GM23338 (cell line): ENCODE measurements at regions not wholly inside any gene's neighbourhood (a gene's known extent, or its start where the extent isn't known, plus 50 kb on each side); places are given as distances from the start of the nearest gene placed in this dataset.

Source experiments
- CREB1 ChIP-seq: fragments of 250-450 bp; sonication (Bioruptor Pico); IDR thresholded peaks from 2 replicates; pipeline ENCODE4 v1.5.0; 2020; ENCODE audit warnings: low read depth, mild to moderate bottlenecking, moderate library complexity
- CTCF ChIP-seq, 2 experiments: fragments of 200-600 bp in 1 of 2; sonication (generic) in 1 of 2; conservative IDR thresholded peaks; 2 replicates each; pipeline versions ENCODE4 v1.5.1 to v1.6.1; 2016 to 2017; ENCODE audit warnings: antibody characterized with exemption in 2 of 2, low read depth in 2 of 2, mild to moderate bottlenecking in 2 of 2, moderate library complexity in 1 of 2
- EZH2 ChIP-seq: fragments of 200-600 bp; sonication (generic); IDR thresholded peaks from one replicate; pipeline ENCODE4 v1.8.0; 2017; ENCODE audit warnings: antibody characterized with exemption, mild to moderate bottlenecking, low read depth; ENCODE audit not compliant: unreplicated experiment
- EZH2phosphoT487 ChIP-seq: fragments of 200-600 bp; sonication (generic); IDR thresholded peaks from one replicate; pipeline ENCODE4 v1.8.1; 2018; ENCODE audit warnings: antibody characterized with exemption; ENCODE audit not compliant: unreplicated experiment
- JUNB ChIP-seq: IDR thresholded peaks from one replicate; pipeline ENCODE4 v1.6.1; 2016; ENCODE audit warnings: antibody characterized with exemption; ENCODE audit not compliant: unreplicated experiment
- NANOG ChIP-seq: IDR thresholded peaks from 2 replicates; pipeline ENCODE4 v1.6.1; 2016; ENCODE audit warnings: antibody characterized with exemption, borderline replicate concordance
- POLR2AphosphoS5 ChIP-seq: IDR thresholded peaks from 2 replicates; pipeline ENCODE4 v1.6.1; 2016; ENCODE audit warnings: antibody characterized with exemption, low read depth
- REST ChIP-seq: IDR thresholded peaks from one replicate; pipeline ENCODE4 v1.6.1; 2018; ENCODE audit warnings: antibody characterized with exemption; ENCODE audit not compliant: unreplicated experiment

GRCh38 chr1:4571263-4571662 lies 83.1 kb upstream of the AJAP1 start:
- TF ChIP-seq POLR2AphosphoS5: no peak
- TF ChIP-seq CTCF (conservative IDR thresholded peaks at IDR 0.05; ENCODE audit: low read depth in 2 of 2): no peak
- TF ChIP-seq EZH2phosphoT487: no peak
- no peak for TF ChIP-seq REST
- no peak for TF ChIP-seq CREB1 (CRISPR knock-in tag)
- no peak for TF ChIP-seq EZH2
- no peak for TF ChIP-seq JUNB
- TF ChIP-seq NANOG: no peak
